ENCODE measurements at regions not wholly inside any gene's neighbourhood (a gene's known extent, or its start where the extent isn't known, plus 50 kb on each side); places are given as distances from the start of the nearest gene placed in this dataset.

GRCh38 chr22:47310601-47311000 is 548.2 kb downstream of the TBC1D22A start:
- Histone ChIP-seq H3K4me3 (replicated peaks; ENCODE audit: low read depth, low read length) (no peak overlapping the region), H3K36me3 (ENCODE audit: control insufficient read depth, insufficient read depth, low read length) (no peaks in the 10 kb centered on the region), H3K27me3 (replicated peaks; ENCODE audit: control insufficient read depth, insufficient read depth, low read length) (no peaks in the 10 kb centered on the region)
- no peak for TF ChIP-seq CTCF (IDR thresholded peaks at IDR 0.05; ENCODE audit: insufficient read depth, low read length, poor library complexity, severe bottlenecking)
- no peak for DNase-seq (ENCODE audit: extremely low read depth, insufficient read length)

- no peak for TF ChIP-seq CTCF (IDR thresholded peaks at IDR 0.05; ENCODE audit: insufficient read depth, low read length, poor library complexity, severe bottlenecking)
- Histone ChIP-seq H3K27me3 (replicated peaks; ENCODE audit: control insufficient read depth, insufficient read depth, low read length) (no peaks in the 10 kb centered on the region), H3K4me3 (replicated peaks; ENCODE audit: low read depth, low read length) (no peak overlapping the region), H3K36me3 (ENCODE audit: control insufficient read depth, insufficient read depth, low read length) (no peaks in the 10 kb centered on the region)
- DNase-seq (ENCODE audit: extremely low read depth, insufficient read length) = no peak
Observed at GRCh38 chr22:47309946-47310345, 547.5 kb downstream of the TBC1D22A start.

GRCh38 chr22:47309476-47309875 is 547.0 kb downstream of the TBC1D22A start:
- no peak overlapping the region for H3K4me3 ChIP-seq (replicated peaks; ENCODE audit: low read depth, low read length)
- H3K36me3 ChIP-seq (ENCODE audit: control insufficient read depth, insufficient read depth, low read length) = no peaks in the 10 kb centered on the region
- H3K27me3 ChIP-seq (replicated peaks; ENCODE audit: control insufficient read depth, insufficient read depth, low read length) = no peaks in the 10 kb centered on the region
- no peak for TF ChIP-seq CTCF (IDR thresholded peaks at IDR 0.05; ENCODE audit: insufficient read depth, low read length, poor library complexity, severe bottlenecking)
- no peak for DNase-seq (ENCODE audit: extremely low read depth, insufficient read length)

GRCh38 chr22:47308886-47309285 is 546.4 kb downstream of the TBC1D22A start:
- Histone ChIP-seq H3K27me3 (replicated peaks; ENCODE audit: control insufficient read depth, insufficient read depth, low read length) (no peaks in the 10 kb centered on the region), H3K36me3 (ENCODE audit: control insufficient read depth, insufficient read depth, low read length) (no peaks in the 10 kb centered on the region), H3K4me3 (replicated peaks; ENCODE audit: low read depth, low read length) (no peak overlapping the region)
- DNase-seq (ENCODE audit: extremely low read depth, insufficient read length) = no peak
- TF ChIP-seq CTCF (IDR thresholded peaks at IDR 0.05; ENCODE audit: insufficient read depth, low read length, poor library complexity, severe bottlenecking) = no peak

- Histone ChIP-seq H3K36me3 (ENCODE audit: control insufficient read depth, insufficient read depth, low read length) (no peaks in the 10 kb centered on the region), H3K27me3 (replicated peaks; ENCODE audit: control insufficient read depth, insufficient read depth, low read length) (no peaks in the 10 kb centered on the region), H3K4me3 (replicated peaks; ENCODE audit: low read depth, low read length) (no peak overlapping the region)
- TF ChIP-seq CTCF (IDR thresholded peaks at IDR 0.05; ENCODE audit: insufficient read depth, low read length, poor library complexity, severe bottlenecking) = no peak
- no peak for DNase-seq (ENCODE audit: extremely low read depth, insufficient read length)
Observed at GRCh38 chr22:47307822-47308221, 545.4 kb downstream of the TBC1D22A start.

- no peak for TF ChIP-seq CTCF (IDR thresholded peaks at IDR 0.05; ENCODE audit: insufficient read depth, low read length, poor library complexity, severe bottlenecking)
Observed at GRCh38 chr22:47307326-47307725, 544.9 kb downstream of the TBC1D22A start.

More at GRCh38 chr22:47307326-47307725, 544.9 kb downstream of the TBC1D22A start:
- Histone ChIP-seq H3K36me3 (ENCODE audit: control insufficient read depth, insufficient read depth, low read length) (no peaks in the 10 kb centered on the region), H3K4me3 (replicated peaks; ENCODE audit: low read depth, low read length) (no peak overlapping the region), H3K27me3 (replicated peaks; ENCODE audit: control insufficient read depth, insufficient read depth, low read length) (no peaks in the 10 kb centered on the region)
- no peak for DNase-seq (ENCODE audit: extremely low read depth, insufficient read length)
